ENCODE measurements at regions not wholly inside any gene's neighbourhood (a gene's known extent, or its start where the extent isn't known, plus 50 kb on each side); places are given as distances from the start of the nearest gene placed in this dataset.

- TF ChIP-seq POLR2A (IDR thresholded peaks at IDR 0.05; ENCODE audit: low read depth, low read length) (no peak), CHD1 (IDR thresholded peaks at IDR 0.05; ENCODE audit: low read depth, low read length) (no peak), BHLHE40 (IDR thresholded peaks at IDR 0.05; ENCODE audit: low read depth, low read length) (no peak), MAFK (IDR thresholded peaks at IDR 0.05; ENCODE audit: low read depth, low read length) (no peak), RCOR1 (IDR thresholded peaks at IDR 0.05; ENCODE audit: insufficient replicate concordance, low read length) (no peak), RAD21 (IDR thresholded peaks at IDR 0.05; ENCODE audit: low read length) (no peak), FOS (IDR thresholded peaks at IDR 0.05; ENCODE audit: low read depth, low read length) (no peak)
- TF ChIP-seq, protein P1, sequence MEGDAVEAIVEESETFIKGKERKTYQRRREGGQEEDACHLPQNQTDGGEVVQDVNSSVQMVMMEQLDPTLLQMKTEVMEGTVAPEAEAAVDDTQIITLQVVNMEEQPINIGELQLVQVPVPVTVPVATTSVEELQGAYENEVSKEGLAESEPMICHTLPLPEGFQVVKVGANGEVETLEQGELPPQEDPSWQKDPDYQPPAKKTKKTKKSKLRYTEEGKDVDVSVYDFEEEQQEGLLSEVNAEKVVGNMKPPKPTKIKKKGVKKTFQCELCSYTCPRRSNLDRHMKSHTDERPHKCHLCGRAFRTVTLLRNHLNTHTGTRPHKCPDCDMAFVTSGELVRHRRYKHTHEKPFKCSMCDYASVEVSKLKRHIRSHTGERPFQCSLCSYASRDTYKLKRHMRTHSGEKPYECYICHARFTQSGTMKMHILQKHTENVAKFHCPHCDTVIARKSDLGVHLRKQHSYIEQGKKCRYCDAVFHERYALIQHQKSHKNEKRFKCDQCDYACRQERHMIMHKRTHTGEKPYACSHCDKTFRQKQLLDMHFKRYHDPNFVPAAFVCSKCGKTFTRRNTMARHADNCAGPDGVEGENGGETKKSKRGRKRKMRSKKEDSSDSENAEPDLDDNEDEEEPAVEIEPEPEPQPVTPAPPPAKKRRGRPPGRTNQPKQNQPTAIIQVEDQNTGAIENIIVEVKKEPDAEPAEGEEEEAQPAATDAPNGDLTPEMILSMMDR (conservative IDR thresholded peaks at IDR 0.05; ENCODE audit: low read depth, low read length), result no peak
- TF ChIP-seq, protein P2, sequence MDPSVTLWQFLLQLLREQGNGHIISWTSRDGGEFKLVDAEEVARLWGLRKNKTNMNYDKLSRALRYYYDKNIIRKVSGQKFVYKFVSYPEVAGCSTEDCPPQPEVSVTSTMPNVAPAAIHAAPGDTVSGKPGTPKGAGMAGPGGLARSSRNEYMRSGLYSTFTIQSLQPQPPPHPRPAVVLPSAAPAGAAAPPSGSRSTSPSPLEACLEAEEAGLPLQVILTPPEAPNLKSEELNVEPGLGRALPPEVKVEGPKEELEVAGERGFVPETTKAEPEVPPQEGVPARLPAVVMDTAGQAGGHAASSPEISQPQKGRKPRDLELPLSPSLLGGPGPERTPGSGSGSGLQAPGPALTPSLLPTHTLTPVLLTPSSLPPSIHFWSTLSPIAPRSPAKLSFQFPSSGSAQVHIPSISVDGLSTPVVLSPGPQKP (IDR thresholded peaks at IDR 0.05; ENCODE audit: borderline replicate concordance, low read depth, low read length), result no peak
Measured at GRCh38 chr16:50998411-50998810, 152.7 kb downstream of the SALL1 start.

Data from IMR-90 (cell line).